ENCODE measurements at regions not wholly inside any gene's neighbourhood (a gene's known extent, or its start where the extent isn't known, plus 50 kb on each side); places are given as distances from the start of the nearest gene placed in this dataset.
"Not testable (repeated sequence)": the region's sequence is repeated elsewhere in the genome, so short reads cannot be mapped to it uniquely, and the experiment has no call there.

- DNase-seq = peak; percentile 31
Observed at GRCh38 chr2:131672471-131673399, 145.0 kb downstream of the CCDC74A start.

- DNase-seq = peak; percentile 59
Observed at GRCh38 chr2:131673400-131674173, 145.9 kb downstream of the CCDC74A start.

DNA sequence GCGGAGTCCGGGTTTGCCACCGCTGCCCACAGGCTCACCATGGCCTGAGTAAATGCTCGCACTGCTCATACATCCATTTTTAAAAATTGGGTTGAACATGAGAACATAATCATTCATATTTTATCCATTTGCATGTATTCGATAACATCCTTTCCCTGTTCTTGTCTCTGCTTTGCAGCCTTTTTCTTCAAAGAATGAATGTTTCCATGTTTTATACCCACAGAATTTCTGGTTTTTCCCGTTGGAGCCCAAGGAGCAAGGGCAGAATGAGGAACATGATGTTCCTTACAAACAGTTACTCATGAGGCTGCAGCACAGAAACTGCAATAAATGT lies 146.5 kb downstream of the CCDC74A start:
- DNase-seq = no peak

GRCh38 chr2:131681611-131682121 lies 154.0 kb downstream of the CCDC74A start:
- not testable (repeated sequence) for DNase-seq

DNA sequence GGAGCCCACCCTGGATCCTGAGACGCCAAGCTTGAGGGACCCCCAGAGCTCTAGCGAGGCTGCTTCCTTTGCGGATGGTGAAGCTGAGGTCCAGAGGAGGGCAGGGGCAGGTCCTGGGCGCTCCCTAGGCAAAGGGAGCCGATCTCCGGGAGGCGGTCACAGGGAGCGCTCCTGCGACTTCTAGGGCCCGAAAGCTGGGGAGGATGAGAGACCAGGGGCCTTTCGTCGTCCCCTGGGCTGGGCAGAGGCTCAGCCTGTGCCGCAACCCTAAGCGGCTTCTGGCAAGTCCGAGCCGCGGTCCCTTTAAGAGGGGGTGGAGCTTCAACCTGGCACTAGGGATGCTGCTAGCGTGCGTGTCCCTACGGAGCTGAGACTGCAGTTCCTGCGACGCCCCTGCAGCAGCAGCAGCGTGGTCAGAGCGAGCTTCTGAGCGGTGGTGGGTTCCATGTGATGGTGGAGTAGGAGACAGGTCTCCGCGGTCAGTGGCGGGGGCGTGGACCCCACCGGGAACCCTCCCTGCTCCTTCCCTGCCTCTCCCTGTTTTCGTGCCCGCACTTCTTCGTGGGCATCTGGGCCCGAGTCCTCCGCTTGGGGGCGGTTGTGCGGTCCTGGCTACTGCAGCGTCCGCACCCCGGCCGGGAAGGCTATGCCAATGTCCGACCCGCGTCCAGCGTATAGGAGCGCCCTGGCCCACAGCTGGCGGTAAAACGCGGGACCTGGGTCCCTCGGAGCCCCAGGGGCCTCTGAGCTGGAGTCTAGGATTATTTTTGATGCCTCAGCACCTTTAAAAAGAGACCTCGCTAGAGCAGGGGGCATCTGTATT lies 154.6 kb downstream of the CCDC74A start:
- peak; percentile 41 for DNase-seq

GRCh38 chr2:131682945-131683330 lies 155.2 kb downstream of the CCDC74A start:
- DNase-seq = not testable (repeated sequence)

GRCh38 chr2:131684631-131685316 lies 157.1 kb downstream of the CCDC74A start:
- DNase-seq = not testable (repeated sequence)

GRCh38 chr2:131686164-131686893 lies 158.6 kb downstream of the CCDC74A start:
- not testable (repeated sequence) for DNase-seq

GRCh38 chr2:131686894-131687238 lies 159.2 kb downstream of the CCDC74A start:
- not testable (repeated sequence) for DNase-seq

DNA sequence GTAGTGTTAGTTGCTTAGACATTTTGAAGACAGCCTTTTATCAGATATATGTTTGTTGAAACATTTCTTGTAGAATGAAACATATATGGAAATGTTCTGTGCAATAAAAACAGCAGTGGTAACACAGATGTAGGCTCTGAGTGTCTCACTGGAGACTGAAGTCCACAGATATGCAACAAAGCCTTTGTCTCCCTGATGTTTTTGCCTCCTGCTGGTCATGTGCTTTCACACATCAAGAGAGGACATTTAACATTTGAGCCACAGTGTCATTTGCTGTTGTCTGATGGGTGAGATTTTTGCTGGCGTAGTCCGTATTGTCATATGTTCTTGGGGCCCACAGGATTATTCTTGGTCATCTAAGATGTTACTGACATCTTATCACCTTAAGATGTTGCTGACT lies 161.4 kb downstream of the CCDC74A start:
- not testable (repeated sequence) for DNase-seq

GRCh38 chr2:131711268-131711667 lies 183.6 kb downstream of the CCDC74A start:
- not testable (repeated sequence) for DNase-seq

DNA sequence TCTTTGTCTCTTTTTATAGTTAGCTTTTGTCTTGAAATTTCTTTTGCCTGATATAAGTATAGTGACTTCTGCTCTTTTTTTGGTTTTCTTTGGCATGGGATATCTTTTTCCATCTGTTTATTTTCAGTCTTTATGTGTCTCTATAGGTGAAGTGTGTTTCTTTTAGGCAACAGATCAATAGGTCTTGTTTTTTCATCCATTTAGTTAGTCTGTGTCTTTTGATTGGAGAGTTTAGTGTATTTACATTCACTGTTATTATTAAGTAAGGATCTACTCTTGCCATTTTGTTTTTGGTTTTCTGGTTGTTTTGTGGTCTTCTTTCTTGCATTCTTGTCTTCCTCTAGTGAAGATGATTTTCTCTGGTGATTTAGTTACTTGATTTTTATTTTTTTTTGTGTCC lies 190.2 kb downstream of the CCDC74A start:
- DNase-seq = not testable (repeated sequence)

DNA sequence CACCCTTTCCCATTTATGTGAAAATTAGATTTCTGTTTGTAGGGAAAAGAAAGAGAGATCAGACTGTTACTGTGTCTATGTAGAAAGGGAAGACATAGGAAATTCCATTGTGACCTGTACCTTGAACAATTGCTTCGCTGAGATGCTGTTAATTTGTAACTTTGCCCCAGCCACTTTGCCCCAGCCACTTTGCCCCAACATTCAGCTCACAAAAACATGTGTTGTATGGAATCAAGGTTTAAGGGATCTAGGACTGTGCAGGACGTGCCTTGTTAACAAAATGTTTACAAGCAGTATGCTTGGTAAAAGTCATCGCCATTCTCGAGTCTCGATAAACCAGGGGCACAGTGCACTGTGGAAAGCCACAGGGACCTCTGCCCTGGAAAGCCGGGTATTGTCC lies 193.5 kb downstream of the CCDC74A start:
- DNase-seq = not testable (repeated sequence)

DNA sequence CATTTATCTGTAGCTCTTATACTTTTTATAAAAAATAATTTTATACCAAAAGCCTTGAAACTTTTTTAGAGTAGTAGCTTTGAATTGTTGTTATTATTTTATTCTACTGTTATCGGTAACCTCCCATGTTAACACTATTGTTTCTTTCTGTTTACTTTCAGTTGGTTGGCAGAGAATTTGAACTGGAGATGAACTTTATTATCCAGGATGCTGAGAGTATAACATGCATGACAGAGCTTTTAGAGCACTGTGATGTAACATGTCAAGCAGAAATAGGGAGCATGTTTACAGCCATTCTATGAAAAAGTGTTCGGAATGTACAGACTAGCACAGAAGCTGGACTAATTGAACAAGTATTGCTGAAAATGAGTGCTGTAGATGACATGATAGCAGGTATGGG lies 194.6 kb downstream of the CCDC74A start:
- not testable (repeated sequence) for DNase-seq

GRCh38 chr2:131724019-131724418 lies 196.3 kb downstream of the CCDC74A start:
- DNase-seq = no peak

GRCh38 chr2:131728451-131728850 lies 200.8 kb downstream of the CCDC74A start:
- DNase-seq = not testable (repeated sequence)

- DNase-seq = not testable (repeated sequence)
Observed at GRCh38 chr2:131733530-131733929, 205.8 kb downstream of the CCDC74A start.

- DNase-seq = not testable (repeated sequence)
Observed at GRCh38 chr2:131736406-131736805, 208.7 kb downstream of the CCDC74A start.

- not testable (repeated sequence) for DNase-seq
Observed at GRCh38 chr2:131738533-131738932, 210.8 kb downstream of the CCDC74A start.

- not testable (repeated sequence) for DNase-seq
Observed at GRCh38 chr2:131738996-131739434, 211.3 kb downstream of the CCDC74A start.

Measured in 8988T (cell line).